H1 (cell line): ENCODE measurements at regions not wholly inside any gene's neighbourhood (a gene's known extent, or its start where the extent isn't known, plus 50 kb on each side); places are given as distances from the start of the nearest gene placed in this dataset.
A peak's percentile ranks its signal among the peaks of the same experiment; 100 is the strongest.

ENCODE experiments used
- CTCF ChIA-PET: fragments of 300-600 bp; sonication (Branson Sonifier 250); formaldehyde crosslinking; loops from one replicate; lab custom pipeline; 2021; ENCODE audit not compliant: partially characterized antibody; lab: Charles Lee
- POLR2A ChIA-PET: fragments of 300-600 bp; sonication (Branson Sonifier 250); formaldehyde crosslinking; loops from one replicate; lab custom pipeline; 2021; ENCODE audit warnings: inconsistent platforms; ENCODE audit not compliant: partially characterized antibody; lab: Charles Lee
- DNase-seq, 2 experiments: peaks; one replicate each; pipeline versions ENCODE4 v3.0.0 to v3.0.0-alpha.2; 2010 to 2022; ENCODE audit warnings: low spot score in 2 of 2, low read depth in 1 of 2, mixed read lengths in 1 of 2
- FAIRE-seq: peaks from 2 replicates; lab custom pipeline; 2011; peaks lifted over from hg19 to GRCh38; lab: Jason Lieb, UNC
- H2AFZ ChIP-seq: 2 replicates; pipeline ENCODE4 v1.8.1; 2012; ENCODE audit warnings: low read length, inconsistent platforms
- H2AK5ac ChIP-seq: 2 replicates; pipeline ENCODE4 v1.6.1; 2013; ENCODE audit warnings: low read depth, low read length
- H2BK120ac ChIP-seq: replicated peaks from 2 replicates; pipeline ENCODE3; 2013; ENCODE audit warnings: low read depth, low read length, inconsistent platforms
- H2BK12ac ChIP-seq: 2 replicates; pipeline ENCODE4 v1.6.1; 2013; ENCODE audit warnings: low read depth, low read length
- H2BK15ac ChIP-seq: 2 replicates; pipeline ENCODE4 v1.6.1; 2013; ENCODE audit warnings: low read length
- H2BK20ac ChIP-seq: 2 replicates; pipeline ENCODE4 v1.6.1; 2013; ENCODE audit warnings: low read length
- H2BK5ac ChIP-seq: 2 replicates; pipeline ENCODE4 v1.6.1; 2013; ENCODE audit warnings: low read depth, low read length
- H3K14ac ChIP-seq: 2 replicates; pipeline ENCODE4 v1.6.1; 2013; ENCODE audit warnings: inconsistent platforms; ENCODE audit not compliant: insufficient read length
- H3K18ac ChIP-seq: 2 replicates; pipeline ENCODE4 v1.6.1; 2013; ENCODE audit warnings: low read length; ENCODE audit errors: extremely low read depth
- H3K23ac ChIP-seq: 2 replicates; pipeline ENCODE4 v1.6.1; 2013; ENCODE audit warnings: inconsistent platforms; ENCODE audit not compliant: insufficient read length
- H3K23me2 ChIP-seq: 2 replicates; pipeline ENCODE4 v1.6.1; 2013; ENCODE audit warnings: low read depth, low read length
- H3K27ac ChIP-seq: 2 replicates; pipeline ENCODE4 v1.6.1; 2011; ENCODE audit warnings: low read depth, low read length, inconsistent platforms
- H3K27me3 ChIP-seq, 4 experiments: replicated peaks in 1 of 4; 1 replicate in 1 of 4; 2 replicates in 3 of 4; pipeline versions ENCODE4 v1.6.1 to v1.8.1; 2011 to 2013; ENCODE audit warnings: low read length in 3 of 4, mild to moderate bottlenecking in 3 of 4, inconsistent platforms in 2 of 4, mixed read lengths in 2 of 4, moderate library complexity in 1 of 4; ENCODE audit not compliant: control insufficient read depth in 3 of 4, insufficient read depth in 3 of 4; ENCODE audit errors: extremely low read depth in 1 of 4
- H3K36me3 ChIP-seq, 4 experiments: 2 replicates each; pipeline versions ENCODE4 v1.6.1 to v1.8.1; 2011 to 2013; ENCODE audit warnings: mild to moderate bottlenecking in 4 of 4, low read length in 3 of 4, moderate library complexity in 2 of 4, control low read depth in 1 of 4, inconsistent platforms in 1 of 4; ENCODE audit not compliant: insufficient read depth in 4 of 4, control insufficient read depth in 2 of 4
- H3K4ac ChIP-seq: replicated peaks from 2 replicates; pipeline ENCODE3; 2013; ENCODE audit warnings: low read length, low read depth, mixed read lengths, inconsistent platforms; ENCODE audit not compliant: insufficient read length
- H3K4me1 ChIP-seq, 4 experiments: replicated peaks in 1 of 4; 1 replicate in 1 of 4; 2 replicates in 3 of 4; pipeline versions ENCODE4 v1.6.1 to v1.8.1; 2011 to 2013; ENCODE audit warnings: low read length in 3 of 4, inconsistent platforms in 2 of 4, mixed read lengths in 1 of 4; ENCODE audit not compliant: insufficient read depth in 4 of 4, control insufficient read depth in 3 of 4
- H3K4me2 ChIP-seq, 2 experiments: 2 replicates each; pipeline versions ENCODE4 v1.6.1 to v1.8.1; 2011 to 2013; ENCODE audit warnings: low read depth in 2 of 2, low read length in 2 of 2, control low read depth in 1 of 2, inconsistent platforms in 1 of 2, mild to moderate bottlenecking in 1 of 2; ENCODE audit not compliant: insufficient read depth in 1 of 2
- H3K4me3 ChIP-seq, 4 experiments: fragments of 200-600, 300-600 bp in 1 of 4; sonication (generic), shearing (Covaris generic), sonication (Bioruptor Twin) in 1 of 4; 2 replicates each; pipeline versions ENCODE4 v1.5.1 to v1.8.1; 2011 to 2016; ENCODE audit warnings: low read length in 4 of 4, low read depth in 3 of 4, control low read depth in 2 of 4, inconsistent platforms in 2 of 4, mild to moderate bottlenecking in 2 of 4, mixed read lengths in 1 of 4, moderate library complexity in 1 of 4; ENCODE audit not compliant: insufficient read depth in 2 of 4; ENCODE audit errors: extremely low read depth in 1 of 4
- H3K56ac ChIP-seq: replicated peaks from 2 replicates; pipeline ENCODE3; 2013; ENCODE audit warnings: low read depth, mild to moderate bottlenecking, mixed read lengths, low read length, inconsistent platforms; ENCODE audit not compliant: insufficient read length
- H3K79me1 ChIP-seq: 2 replicates; pipeline ENCODE4 v1.6.1; 2013; ENCODE audit warnings: low read depth, low read length, control low read depth
- H3K79me2 ChIP-seq, 2 experiments: 2 replicates each; pipeline versions ENCODE4 v1.6.1 to v1.8.1; 2012 to 2013; ENCODE audit warnings: low read length in 2 of 2, mild to moderate bottlenecking in 2 of 2, inconsistent platforms in 1 of 2; ENCODE audit not compliant: insufficient read depth in 2 of 2, control insufficient read depth in 1 of 2
- H3K9ac ChIP-seq, 4 experiments: replicated peaks in 1 of 4; 1 replicate in 1 of 4; 2 replicates in 3 of 4; pipeline versions ENCODE4 v1.6.1 to v1.8.1; 2011 to 2013; ENCODE audit warnings: low read depth in 3 of 4, low read length in 3 of 4, control low read depth in 2 of 4, mild to moderate bottlenecking in 2 of 4, moderate library complexity in 2 of 4, inconsistent platforms in 1 of 4; ENCODE audit errors: extremely low read depth in 1 of 4
- H3K9me3 ChIP-seq, 2 experiments: 2 replicates each; pipeline versions ENCODE4 v1.6.1 to v1.8.1; 2012 to 2013; ENCODE audit warnings: mild to moderate bottlenecking in 2 of 2, moderate library complexity in 2 of 2, control low read depth in 1 of 2, inconsistent platforms in 1 of 2, low read depth in 1 of 2, low read length in 1 of 2, mixed read lengths in 1 of 2; ENCODE audit not compliant: insufficient read depth in 2 of 2
- H4K20me1 ChIP-seq, 2 experiments: replicated peaks in 1 of 2; 2 replicates each; pipeline versions ENCODE3 to v1.8.1; 2011 to 2013; ENCODE audit warnings: inconsistent platforms in 2 of 2, low read length in 2 of 2, mild to moderate bottlenecking in 1 of 2; ENCODE audit not compliant: insufficient read depth in 2 of 2, control insufficient read depth in 1 of 2
- H4K5ac ChIP-seq: 2 replicates; pipeline ENCODE4 v1.6.1; 2013; ENCODE audit warnings: low read length, low read depth, mixed read lengths, inconsistent platforms; ENCODE audit not compliant: insufficient read length
- H4K8ac ChIP-seq: 2 replicates; pipeline ENCODE4 v1.8.0; 2013; ENCODE audit warnings: mild to moderate bottlenecking, moderate library complexity, low read length, inconsistent platforms; ENCODE audit not compliant: insufficient read depth; ENCODE audit errors: extremely low read depth
- H4K91ac ChIP-seq: replicated peaks from 2 replicates; pipeline ENCODE3; 2013; ENCODE audit warnings: low read length, mixed read lengths, inconsistent platforms; ENCODE audit not compliant: insufficient read length
- CREB1 ChIP-seq: IDR thresholded peaks from 2 replicates; pipeline ENCODE4 v1.6.1; 2012; ENCODE audit warnings: inconsistent platforms
- CTCF ChIP-seq, 3 experiments: IDR thresholded peaks; 1 replicate in 2 of 3; 2 replicates in 1 of 3; pipeline versions ENCODE4 v1.5.1 to v1.6.1; 2011; ENCODE audit warnings: low read length in 3 of 3, mild to moderate bottlenecking in 3 of 3, inconsistent platforms in 2 of 3, low read depth in 1 of 3, moderate library complexity in 1 of 3; ENCODE audit not compliant: insufficient read depth in 1 of 3; ENCODE audit errors: control extremely low read depth in 1 of 3
- RAD21 ChIP-seq, 2 experiments: IDR thresholded peaks in 1 of 2; conservative IDR thresholded peaks in 1 of 2; 2 replicates each; pipeline ENCODE4 v1.6.1; 2011; ENCODE audit warnings: low read depth in 2 of 2, low read length in 2 of 2, improper control_type of control experiment in 1 of 2, inconsistent platforms in 1 of 2, mild to moderate bottlenecking in 1 of 2, moderate library complexity in 1 of 2
- WGBS, 2 experiments: shearing (Covaris generic) in 1 of 2; methylation state at CpG; one replicate each; pipeline versions ENCODE4 v1.1.6 to v1.1.7; 2013 to 2015; ENCODE audit warnings: low lambda C conversion rate in 2 of 2, mixed read lengths in 2 of 2, inconsistent platforms in 1 of 2, low coverage in 1 of 2, missing lambda C conversion rate in 1 of 2; ENCODE audit not compliant: insufficient replicate concordance in 2 of 2, insufficient coverage in 1 of 2, insufficient read length in 1 of 2; ENCODE audit errors: extremely low coverage in 1 of 2, missing lambda C conversion rate in 1 of 2; 5-methylcytosine and 5-hydroxymethylcytosine counted together

- H3K27ac ChIP-seq = no peak overlapping the region
- H3K23ac ChIP-seq = no peak overlapping the region
- no peak overlapping the region for H3K4me3 ChIP-seq
- H3K27me3 ChIP-seq = no peaks in the 10 kb centered on the region
- H3K4me1 ChIP-seq = no peaks in the 10 kb centered on the region
- no peak overlapping the region for H4K8ac ChIP-seq
- no peak overlapping the region for H2BK120ac ChIP-seq
- ChIA-PET POLR2A (no interaction called here), CTCF (interaction anchor here (1.0 kb wide), 1 partner anchor 12 kb away, joined by 3 read pairs; no protein-coding TSS in a partner anchor)
- H2BK15ac ChIP-seq = no peak overlapping the region
- no peak overlapping the region for H3K14ac ChIP-seq
- no peaks in the 10 kb centered on the region for H3K36me3 ChIP-seq
- no peak overlapping the region for H2BK12ac ChIP-seq
- no peak overlapping the region for H4K5ac ChIP-seq
- H4K91ac ChIP-seq = no peak overlapping the region
- no peak overlapping the region for H3K4me2 ChIP-seq
- H3K79me2 ChIP-seq = no peaks in the 10 kb centered on the region
- H3K4ac ChIP-seq = no peak overlapping the region
- H3K79me1 ChIP-seq = no peaks in the 10 kb centered on the region
- no peak overlapping the region for H2AK5ac ChIP-seq
- no peaks in the 10 kb centered on the region for H3K9me3 ChIP-seq
- H4K20me1 ChIP-seq = no peaks in the 10 kb centered on the region
- no peak overlapping the region for H3K9ac ChIP-seq
- no peak overlapping the region for H2AFZ ChIP-seq
- H3K18ac ChIP-seq = no peak overlapping the region
- DNase-seq (no peak), FAIRE-seq (peak; percentile 45)
- no peak overlapping the region for H2BK20ac ChIP-seq
- 94% methylated on average over 1 of the region's 1 CpG; no CpG with 5 or more reads in 1 of the 2 experiments for WGBS, 2 experiments
- no peak overlapping the region for H2BK5ac ChIP-seq
- TF ChIP-seq CTCF (IDR thresholded peaks at IDR 0.05; ENCODE audit: control extremely low read depth in 1 of 3, insufficient read depth in 1 of 3, low read depth in 1 of 3, low read length in 3 of 3) (peak in 2 of 3 experiments; percentile 12 to 28; a peak in 1 of 4 replicates), RAD21 (IDR thresholded peaks at IDR 0.05 in 1 of 2, conservative IDR thresholded peaks at IDR 0.05 in 1 of 2; ENCODE audit: low read depth in 2 of 2, low read length in 2 of 2) (peak; percentile 39 to 40; a peak in 3 of 4 replicates), CREB1 (no peak)
- no peak overlapping the region for H3K56ac ChIP-seq
- H3K23me2 ChIP-seq = no peaks in the 10 kb centered on the region; the same call in 1 of the 2 replicates
Observed at GRCh38 chr18:75958683-75959082, 531.2 kb upstream of the SMIM21 start.
